ENCODE measurements at regions not wholly inside any gene's neighbourhood (a gene's known extent, or its start where the extent isn't known, plus 50 kb on each side); places are given as distances from the start of the nearest gene placed in this dataset.
"Not testable (repeated sequence)": the region's sequence is repeated elsewhere in the genome, so short reads cannot be mapped to it uniquely, and the experiment has no call there.

DNA sequence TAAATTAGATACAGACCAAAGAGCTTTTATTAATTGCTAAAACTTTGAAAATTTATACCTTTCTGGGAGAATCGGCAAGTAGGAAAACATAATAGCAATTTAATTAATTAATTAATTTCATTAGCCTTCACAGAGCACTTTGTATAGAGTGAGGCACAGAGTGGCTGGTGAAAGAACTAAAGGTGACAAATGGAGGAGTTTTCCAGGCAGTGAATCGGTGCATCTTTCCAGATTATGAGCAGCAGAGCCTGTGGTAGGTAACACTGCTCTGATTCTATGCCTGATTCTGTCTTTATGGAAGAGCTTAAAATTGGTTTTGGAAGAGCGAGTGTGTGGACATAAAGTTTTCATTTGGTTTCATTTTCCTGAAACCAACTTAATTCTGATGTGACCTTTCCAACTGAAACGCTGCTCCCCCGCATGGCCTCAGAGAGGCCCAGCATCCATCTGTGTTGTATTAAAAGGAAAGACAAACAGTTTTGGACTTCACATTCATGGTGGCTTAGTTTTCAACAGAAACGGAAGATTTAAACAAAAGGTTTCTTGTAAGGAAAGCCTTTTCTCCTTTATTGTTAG lies 188.9 kb upstream of the RPS23 start:
- no peak for DNase-seq

DNA sequence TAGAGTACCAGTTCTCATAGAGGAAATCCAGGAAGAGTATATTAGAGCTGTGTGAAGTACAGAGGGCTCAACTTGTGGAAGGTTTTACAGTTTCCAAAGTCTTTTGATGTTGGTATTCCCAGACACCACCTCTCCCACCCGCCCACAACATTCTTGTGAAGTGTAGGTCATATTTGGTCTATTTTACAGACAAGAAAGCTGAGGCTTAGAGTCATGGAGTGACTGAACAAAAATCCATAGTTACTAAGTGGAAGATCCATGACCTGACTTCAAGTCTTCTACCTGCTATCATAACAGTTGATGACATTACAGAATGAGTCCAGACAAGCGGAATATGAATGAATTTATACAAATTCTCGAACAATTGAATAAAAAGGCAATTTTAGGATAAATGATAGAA lies 187.1 kb upstream of the RPS23 start:
- DNase-seq, result no peak

DNA sequence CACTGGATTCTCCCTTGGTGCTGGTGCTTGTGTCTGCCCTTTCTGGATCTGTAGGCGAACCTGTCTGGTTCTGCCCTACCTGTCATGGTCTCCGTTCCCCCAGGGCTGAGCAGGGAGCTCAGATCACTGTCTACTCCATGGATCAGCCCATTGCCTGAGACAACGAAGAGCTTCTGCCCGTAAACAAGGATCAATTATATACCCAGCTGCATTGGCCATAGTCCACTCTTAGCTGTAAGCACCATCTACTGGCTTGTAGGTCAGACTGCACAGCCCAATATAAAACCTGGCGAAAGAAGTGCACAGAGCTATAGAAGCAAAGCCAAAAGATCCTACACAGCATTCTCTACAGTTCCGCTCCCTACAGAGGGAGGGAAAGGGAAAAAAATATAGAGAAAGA lies 181.5 kb upstream of the RPS23 start:
- no peak for DNase-seq

DNA sequence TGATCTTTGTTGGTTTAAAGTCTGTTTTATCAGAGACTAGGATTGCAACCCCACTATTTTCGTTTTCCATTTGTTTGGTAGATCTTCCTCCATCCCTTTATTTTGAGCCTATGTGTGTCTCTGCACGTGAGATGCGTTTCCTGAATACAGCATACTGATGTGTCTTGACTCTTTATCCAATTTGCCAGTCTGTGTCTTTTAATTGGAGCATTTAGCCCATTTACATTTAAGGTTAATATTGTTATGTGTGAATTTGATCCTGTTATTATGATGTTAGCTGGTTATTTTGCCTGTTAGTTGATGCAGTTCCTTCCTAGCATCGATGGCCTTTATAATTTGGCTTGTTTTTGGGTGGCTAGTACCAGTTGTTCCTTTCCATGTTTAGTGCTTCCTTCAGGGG lies 177.2 kb upstream of the RPS23 start:
- not testable (repeated sequence) for DNase-seq

DNA sequence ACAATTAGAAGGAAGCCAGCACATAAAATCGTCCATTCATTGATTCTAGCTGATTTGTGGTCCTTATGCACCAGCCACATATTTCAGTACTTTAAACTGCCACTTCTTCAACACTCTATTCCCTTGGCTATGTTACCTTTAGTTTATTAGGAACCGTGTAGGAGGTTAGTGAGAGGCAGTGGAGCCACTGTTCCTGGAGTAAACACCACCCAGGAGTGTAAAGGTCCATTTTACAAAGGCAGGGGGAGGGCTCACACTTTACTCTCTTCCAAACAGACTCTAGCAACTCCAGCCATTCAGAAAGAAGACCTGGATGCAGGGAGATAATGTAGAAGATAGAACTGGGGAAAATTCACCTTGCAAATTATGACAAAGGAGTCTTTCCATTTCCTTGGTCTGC lies 170.2 kb upstream of the RPS23 start:
- no peak for DNase-seq

DNA sequence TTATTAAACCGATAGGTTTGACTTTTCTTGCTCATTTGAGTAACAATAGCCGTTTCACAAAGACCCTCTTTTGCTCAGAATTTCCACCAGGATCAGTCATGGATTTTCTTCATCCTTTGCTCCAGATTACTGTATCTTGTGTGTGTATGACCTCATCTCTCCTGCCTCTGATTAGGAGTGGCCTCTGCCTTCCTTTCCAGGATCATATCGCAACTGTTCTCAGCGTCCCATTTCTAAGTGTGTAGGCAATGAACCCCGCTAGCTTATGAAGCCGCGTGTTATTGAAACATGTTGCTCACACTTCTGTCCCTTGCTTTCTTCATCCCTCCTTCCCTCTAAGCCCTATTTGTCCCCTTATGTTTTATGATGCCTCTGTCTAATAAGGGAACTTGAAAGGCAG lies 169.8 kb upstream of the RPS23 start:
- DNase-seq, result no peak

DNA sequence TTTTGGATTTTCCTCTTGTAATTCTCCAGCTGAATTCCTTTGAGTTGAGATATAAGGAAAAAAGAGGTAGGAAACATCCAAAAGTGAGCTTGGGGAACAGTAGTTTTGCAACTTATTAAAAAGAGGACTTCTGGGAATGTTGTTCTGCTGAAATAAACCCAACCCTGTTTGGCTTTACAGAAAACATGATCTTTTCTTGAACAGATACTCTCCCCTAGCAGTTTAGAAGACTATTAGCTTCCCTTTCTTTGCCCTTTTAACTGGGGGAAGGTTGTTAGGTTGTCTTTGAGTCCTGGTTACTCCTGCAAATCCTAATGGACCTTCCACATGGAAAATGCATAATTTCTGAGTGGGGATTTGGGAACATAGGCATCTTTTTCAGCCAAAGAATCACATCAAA lies 168.7 kb upstream of the RPS23 start:
- no peak for DNase-seq

DNA sequence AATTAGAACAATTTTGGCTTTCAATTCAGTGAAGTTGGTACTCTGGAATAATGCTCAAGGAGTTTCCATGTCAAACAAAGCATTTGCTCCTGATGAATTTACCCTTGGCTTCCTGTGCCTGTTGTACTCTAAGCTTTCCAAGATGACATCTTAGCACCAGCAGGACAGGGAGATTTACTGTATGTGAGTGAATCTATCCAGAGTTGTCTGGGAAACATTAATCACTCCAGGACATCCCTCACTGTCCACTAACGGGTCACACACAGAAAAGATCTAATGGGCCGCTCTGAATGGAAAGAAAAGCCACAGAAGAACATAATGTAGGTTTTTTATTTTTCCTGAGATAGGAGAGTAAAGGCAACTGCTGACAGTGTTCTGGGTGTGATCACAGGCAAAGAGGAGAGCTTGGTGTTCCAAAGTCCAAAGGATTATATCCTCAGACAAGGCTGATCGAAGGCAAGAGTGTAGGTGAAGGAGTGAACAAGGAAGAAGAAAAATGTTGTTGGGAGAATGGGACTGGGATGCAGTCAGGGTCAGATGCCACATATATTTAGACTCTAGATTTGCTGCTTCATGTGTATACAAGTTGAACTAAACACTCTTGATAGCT lies 167.7 kb upstream of the RPS23 start:
- no peak for DNase-seq

DNA sequence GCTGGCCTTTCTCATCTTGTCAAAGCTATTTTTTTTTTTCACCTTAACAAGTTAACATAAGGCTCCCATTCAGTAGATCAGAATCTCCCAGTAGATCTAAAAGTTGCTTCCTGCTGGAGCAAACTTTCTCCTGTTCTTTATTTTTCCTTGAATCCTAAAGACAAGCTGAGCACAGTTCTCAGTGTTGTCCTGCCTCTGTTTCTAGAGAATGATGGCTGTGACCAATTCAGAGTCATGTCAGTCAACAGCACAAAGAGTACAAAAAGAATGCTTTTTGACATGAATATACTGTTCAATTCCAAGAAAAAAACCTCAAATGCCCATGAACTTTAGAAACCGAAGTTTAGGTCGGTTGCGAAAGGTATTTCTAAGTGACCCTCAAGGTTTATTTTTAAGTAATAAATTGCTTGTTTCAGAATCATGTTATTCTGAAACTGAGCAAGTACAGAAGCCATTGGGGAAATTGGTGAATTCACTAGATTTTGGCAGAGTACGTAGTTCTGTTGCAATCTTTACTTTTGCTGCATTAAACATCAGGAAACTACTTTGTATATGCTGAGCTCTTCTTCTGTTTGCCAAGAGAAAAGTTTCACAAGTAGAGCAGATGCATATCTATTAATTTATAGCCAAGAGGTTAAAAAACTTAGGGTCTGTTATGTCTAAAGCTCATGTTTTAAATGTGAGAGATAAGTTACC lies 161.7 kb upstream of the RPS23 start:
- DNase-seq, result no peak

DNA sequence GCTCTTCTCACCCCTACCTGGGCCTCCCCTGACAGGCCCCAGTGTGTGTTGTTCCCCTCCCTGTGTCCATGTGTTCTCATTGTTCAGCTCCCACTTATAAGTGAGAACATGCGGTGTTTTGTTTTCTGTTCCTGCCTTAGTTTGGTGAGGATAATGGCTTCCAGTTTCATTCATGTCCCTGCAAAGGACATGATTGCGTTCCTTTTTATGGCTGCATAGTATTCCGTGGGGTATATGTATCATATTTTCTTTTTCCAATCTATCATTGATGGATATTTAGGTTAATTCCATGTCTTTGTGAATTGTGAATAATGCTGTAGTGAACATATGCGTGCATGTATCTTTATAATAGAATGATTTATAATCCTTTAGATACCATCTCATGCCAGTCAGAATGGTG lies 159.4 kb upstream of the RPS23 start:
- not testable (repeated sequence) for DNase-seq

DNA sequence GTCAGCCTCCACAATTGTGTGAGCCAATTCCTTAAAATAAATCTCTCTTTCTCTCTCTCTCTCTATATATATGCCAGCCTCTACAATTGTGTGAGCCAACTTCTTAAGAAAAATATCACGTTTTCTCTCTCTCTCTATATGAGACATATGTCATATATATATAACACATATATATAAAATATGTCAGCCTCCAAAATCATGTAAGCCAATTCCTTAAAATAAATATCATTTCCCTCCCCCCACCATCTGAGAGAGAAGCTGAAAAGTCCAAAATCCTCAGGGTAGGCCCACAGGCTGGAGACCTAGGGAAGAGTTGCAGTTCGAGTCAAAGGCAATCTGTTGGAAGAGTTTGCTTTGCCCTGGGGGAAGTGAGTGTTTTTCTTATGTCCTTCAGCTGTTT lies 158.1 kb upstream of the RPS23 start:
- DNase-seq, result no peak

DNA sequence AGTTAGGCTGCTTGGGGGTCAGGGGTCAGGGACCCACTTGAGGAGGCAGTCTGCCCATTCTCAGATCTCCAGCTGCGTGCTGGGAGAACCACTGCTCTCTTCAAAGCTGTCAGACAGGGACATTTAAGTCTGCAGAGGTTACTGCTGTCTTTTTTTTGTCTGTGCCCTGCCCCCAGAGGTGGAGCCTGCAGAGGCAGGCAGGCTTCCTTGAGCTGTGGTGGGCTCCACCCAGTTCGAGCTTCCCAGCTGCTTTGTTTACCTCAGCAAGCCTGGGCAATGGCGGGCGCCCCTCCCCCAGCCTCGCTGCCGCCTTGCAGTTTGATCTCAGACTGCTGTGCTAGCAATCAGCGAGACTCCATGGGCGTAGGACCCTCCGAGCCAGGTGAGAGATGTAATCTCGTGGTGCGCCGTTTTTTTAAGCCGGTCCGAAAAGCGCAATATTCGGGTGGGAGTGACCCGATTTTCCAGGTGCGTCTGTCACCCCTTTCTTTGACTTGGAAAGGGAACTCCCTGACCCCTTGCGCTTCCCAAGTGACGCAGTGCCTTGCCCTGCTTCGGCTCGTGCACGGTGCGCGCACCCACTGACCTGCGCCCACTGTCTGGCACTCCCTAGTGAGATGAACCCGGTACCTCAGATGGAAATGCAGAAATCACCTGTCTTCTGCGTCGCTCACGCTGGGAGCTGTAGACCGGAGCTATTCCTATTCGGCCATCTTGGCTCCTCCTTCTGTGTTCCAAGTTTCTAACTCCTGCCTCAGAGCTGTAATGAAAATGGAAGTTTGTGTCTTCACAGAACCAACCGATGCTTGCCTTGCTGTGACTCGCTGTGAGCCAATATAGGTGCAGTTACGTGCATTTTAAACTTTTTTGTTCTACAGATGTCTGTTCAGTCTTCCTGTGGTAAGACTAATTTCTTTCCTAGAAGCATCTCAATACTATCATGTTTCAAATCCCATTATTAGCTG lies 156.8 kb upstream of the RPS23 start:
- not testable (repeated sequence) for DNase-seq

DNA sequence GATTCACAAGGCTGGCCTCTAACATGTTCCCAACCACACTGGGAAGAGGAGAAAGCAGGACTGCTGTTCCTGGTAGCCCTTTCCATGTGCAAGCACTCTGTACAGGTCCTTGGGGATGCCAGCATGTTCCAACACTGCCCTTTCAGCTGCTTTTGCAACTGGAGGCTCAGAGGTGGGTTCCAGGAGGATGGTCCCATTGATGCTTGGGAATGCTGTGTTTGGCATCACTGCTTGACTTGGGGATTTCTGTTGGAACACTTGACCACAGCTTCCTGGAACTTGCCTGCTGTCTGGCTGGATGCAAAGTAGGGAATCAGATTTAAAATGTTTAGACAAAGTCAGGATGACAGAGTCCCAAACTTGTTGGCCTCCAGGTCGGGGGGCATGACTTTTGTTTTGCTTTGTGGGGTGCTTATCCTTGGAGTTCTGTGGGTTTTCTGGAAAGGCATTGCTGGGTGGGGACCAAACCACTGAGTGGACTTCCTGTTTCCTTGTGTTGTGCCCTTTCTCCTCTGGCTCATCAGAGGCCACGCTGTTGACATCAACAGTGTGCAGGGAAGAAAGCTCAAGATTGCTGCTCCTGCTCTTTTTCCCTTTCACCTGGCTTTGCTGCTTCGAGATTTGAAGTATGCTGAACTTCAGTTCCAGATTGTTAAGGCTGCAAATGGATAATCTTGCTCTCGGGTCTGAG lies 148.5 kb upstream of the RPS23 start:
- no peak for DNase-seq

DNA sequence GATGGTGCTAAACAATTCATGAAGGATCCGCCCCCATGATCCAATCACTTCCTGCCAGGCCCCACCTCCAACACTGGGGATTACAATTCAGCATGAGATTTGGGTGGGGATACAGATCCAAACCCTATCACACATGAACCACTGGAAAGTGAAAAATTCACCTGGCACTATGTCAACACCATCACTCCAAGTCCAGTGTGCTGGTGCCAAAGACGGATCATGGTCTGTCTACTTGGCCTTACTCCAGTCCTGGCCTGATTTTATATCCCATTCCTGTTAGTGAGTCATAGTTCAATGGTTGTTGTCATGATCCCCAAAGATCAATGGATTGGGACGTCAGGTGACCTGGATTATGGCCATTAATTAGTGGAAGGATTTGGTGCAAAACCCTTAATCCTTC lies 147.4 kb upstream of the RPS23 start:
- no peak for DNase-seq

DNA sequence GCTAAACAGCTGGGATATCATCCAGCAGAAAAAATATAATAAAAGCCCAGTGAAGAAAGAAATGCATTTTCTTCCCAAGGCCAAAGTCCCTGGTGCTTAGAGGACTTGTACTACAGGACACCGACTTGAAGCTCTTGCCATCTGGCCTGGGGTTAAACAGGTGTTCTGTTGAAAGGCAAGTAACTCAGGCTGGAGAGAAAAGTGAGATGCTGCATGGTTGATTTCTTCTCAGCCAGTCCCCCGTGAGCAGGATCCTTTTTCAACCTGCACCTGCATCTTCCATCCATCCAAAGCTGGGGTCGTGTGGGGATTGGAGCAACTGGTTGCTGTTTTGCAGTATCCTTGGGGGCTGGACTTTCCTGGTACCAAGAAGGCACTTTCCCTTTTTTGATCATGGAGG lies 146.1 kb upstream of the RPS23 start:
- no peak for DNase-seq

DNA sequence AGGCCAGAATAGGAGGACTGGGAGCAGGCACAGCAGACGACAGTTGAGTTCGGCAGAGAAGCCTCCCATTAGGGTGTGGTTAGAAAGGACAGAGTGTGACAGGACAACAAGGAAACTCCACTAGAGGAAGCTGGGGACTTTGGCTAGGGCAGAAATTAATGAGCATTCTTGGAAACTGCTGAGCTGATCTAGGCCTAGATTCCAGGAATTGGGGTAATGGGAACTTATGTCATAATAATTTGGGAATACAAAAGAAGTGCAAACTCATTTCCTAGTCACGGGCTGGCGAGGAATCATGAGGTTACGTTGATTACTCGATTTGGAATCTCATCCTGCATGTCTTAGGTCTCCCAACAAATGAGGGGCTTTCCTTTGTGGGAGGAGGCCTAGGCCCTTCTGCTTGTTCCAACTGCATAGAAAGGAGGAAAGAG lies 144.6 kb upstream of the RPS23 start:
- DNase-seq, result no peak

DNA sequence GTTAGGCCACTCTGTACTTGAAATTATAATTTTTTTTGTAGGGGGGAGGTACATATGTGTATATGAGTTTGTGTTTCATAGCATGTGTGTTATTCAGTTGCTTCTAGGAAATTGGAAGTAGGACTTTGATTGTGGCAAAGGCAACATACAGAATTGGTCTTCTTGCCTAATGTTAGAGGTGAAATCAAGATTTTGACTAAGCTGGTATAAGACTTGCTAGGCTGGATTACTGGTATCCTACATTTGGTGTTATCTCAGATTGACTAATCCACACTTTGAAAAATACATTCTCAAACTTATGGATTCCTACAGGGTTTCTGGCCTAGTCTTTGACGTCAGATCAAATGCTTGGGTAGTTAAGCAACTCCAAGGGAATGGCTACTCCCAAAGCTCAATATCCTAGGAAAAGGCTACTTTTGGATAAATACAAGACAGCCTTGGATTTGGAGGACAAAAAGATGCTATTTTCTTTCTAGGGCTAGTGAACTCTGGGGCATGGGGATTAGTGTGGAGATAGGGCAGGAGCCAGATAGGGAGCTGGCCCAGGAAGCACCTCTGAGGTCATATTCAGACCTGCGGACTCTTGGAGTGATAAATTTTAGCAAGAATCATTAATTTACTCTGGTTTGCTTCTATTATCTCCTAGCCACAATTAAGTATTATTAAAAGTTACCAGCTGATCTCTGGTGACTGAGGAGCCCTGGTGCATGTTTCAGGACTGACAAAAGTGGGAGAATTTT lies 144.0 kb upstream of the RPS23 start:
- no peak for DNase-seq

DNA sequence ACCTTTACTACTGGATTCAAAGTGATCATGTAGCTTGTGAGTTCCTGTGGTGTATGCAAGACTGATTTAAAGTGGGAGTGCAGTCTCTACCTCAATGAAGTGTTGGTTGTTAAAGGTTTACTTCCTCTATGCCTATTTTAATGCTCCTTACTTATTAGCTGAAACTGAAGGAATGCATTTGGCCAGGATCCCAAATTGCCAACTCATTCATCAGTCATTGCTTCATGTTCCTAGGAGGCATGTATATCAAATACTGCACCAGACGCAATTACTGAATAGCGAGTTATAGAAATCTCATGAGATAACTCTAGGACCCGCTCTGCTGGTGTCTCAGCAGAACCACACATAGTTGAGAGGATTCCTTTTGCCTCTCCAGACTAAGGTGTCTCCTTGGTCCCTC lies 143.0 kb upstream of the RPS23 start:
- DNase-seq, result no peak

DNA sequence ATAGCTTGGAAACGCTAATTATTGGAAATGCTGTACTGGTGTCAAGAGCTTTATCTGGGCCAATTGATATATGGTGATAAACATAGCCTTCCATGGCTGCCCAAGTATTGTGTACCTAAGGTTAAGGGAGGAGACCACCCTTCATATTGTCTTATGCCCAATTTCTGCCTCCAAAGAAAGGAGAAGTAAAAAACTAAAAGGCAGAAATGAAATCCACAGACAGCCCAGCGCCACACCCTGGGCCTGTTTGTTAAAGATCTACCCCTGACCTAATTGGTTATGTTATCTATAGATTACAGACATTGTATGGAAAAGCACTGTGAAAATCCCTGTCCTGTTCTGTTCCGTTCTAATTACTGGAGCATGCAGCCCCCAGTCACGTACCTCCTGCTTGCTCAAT lies 142.4 kb upstream of the RPS23 start:
- not testable (repeated sequence) for DNase-seq

DNA sequence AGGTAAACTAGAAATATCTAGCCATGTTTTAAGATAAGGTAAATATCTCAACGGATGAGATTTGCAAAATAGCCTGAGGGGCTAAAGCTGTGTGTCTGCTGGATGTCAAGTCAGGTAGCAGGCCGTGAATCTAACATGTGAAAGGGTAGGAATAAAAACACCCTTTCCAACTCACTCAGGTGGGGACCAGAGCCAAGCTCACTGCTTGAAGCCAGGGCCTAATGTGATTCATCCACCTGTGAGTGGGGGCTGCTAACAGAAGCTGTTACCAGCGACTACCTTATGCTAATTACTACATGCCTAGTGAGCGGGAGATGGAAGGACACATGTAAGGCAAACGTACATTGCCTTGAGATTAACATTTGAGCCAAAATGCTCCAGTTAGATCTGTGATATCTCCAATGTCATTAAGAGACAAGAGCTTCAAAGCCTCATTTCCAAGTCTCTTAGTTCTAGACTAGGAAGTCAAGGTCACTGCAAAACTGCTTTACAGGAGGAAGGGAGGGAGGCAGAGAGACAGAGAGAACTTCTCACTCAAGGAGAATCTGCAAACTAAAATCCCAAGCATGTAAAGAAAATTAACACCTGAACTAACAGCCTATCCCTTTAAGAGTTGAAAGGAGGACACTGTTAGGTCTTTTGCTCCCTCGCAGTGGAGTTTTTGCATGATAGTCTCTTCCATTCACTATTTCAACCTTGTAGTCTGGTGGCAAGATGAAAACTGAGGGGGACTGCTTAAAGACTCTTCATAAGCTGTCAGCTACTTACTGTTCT lies 141.6 kb upstream of the RPS23 start:
- DNase-seq, result no peak

DNA sequence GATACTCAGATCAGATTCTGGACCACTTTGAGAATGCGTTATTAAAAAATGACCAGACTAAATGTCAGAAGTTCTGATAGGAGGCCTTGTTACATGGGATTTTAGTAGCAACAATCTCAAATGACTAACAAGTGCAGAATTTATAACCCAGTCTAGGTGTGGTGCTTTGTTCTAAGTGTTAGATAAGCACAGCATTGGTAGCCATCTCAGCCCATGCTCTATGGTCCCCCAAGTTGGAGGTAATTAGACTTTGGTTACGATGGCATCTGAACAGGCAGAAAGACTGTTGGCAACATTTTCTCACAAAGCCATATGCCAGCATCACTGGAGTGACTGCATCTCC lies 140.4 kb upstream of the RPS23 start:
- DNase-seq, result no peak
